GM18519 (cell line): ENCODE measurements at regions not wholly inside any gene's neighbourhood (a gene's known extent, or its start where the extent isn't known, plus 50 kb on each side); places are given as distances from the start of the nearest gene placed in this dataset.

Source experiments
- ATAC-seq: cut with Tn5 transposase; IDR thresholded peaks from one replicate; pipeline ENCODE4 v1.9.1; 2021; ENCODE audit warnings: mild to moderate bottlenecking, moderate library complexity; ENCODE audit not compliant: unreplicated experiment, low FRiP score

DNA sequence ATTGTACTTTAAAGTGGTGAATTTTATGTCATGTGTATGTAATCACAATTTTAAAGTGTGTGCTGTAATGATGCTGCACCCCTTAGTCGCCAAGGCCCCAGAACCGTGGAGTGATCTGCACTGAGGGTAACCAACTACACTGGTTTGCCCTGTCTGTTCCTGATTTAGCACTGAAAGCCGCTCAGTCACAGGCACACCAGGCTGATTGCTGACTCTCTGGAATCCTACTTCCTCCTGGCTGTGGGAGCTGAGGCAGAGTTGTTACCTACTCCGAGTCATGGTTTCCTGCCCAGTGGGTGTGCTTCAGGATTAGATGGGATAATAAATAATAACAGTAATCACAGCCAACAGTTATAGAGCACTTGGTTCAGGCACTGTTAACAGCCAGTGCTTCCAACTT is 645.4 kb downstream of the BCOR start:
- no peak for ATAC-seq

DNA sequence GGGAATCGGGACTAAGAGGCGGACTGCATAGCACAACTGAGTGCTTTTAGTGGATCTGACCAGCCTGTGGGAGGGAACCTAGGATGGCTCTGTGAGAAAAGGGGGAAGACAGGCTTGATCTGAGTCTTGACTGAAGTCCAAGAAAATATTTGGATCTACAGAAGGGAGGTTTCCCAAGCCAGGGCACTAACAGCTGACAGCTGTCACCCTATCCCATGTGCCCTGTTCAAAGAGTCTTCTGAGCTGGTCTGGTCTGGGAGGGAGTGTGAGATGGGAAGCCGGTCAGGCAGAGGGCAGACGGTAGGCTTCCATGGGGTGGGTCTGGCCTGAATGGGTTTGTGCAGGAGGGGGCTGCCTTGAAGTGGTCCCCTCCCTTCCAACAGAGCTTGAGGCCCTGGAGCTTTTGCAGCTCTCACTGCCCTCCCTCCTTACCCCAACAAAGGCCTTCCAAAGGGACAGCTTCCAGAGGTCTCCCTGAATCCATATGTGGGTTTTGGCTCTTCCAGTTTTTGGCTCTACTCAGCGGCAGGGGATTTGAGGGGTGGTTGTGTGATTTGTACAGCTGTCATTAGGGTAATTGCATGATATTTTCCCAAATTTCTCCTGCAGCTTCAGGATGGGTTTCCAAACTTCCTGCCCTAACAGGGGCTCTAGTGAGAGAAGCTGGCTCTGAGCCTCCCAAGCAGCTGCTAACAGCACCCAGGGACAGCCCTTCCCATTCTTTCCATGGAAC is 643.7 kb downstream of the BCOR start:
- no peak for ATAC-seq

DNA sequence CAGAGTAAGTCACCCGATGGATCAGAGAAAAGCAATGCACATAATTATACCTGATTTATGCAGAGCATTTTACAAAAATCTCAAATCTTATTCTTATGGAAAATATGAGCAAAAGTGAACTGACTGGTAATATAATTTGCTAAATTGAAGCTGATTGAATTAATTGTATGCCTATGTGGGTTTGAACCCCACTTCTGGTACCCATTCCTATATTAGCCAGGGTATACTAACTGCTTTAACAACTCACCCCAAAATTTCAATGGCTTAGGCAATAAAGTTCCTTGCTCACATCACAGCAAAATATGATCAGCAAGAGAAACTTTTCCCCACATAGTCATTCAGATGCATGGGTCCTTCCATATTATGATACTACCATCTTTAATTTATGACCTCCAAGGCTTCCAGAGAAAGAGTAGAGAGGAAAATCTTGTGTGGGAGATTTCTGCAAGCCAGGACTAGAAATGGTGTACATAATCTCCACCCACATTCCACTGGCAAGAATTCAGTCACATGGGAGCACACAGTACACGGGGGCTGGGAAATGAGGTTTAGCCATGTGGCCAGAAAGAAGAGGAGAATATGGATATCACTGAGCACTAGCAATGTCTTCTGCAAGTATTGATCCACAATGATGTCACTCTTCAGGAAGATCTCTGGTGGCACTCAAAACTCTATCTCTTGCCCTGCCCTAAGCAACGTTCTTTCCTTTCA is 640.7 kb downstream of the BCOR start:
- no peak for ATAC-seq

DNA sequence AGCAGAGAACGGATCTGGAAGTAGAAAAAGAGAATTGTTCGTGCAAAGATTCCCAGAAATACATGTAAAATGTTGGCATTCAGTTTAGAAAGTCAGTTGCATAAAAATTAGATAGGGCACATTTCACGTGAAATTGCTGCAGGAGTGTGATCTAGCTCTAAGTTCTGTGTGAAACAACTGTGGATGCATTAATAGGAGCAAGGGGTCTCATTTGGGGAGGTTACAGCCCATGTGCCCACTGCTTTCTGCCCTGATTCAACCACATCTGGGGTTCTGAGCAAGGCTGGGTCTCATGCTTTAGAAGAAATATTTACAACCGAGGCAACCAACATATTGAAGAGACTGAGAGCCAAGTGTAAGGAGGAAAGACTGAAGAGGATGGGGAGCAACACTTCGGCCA is 639.0 kb downstream of the BCOR start:
- no peak for ATAC-seq

DNA sequence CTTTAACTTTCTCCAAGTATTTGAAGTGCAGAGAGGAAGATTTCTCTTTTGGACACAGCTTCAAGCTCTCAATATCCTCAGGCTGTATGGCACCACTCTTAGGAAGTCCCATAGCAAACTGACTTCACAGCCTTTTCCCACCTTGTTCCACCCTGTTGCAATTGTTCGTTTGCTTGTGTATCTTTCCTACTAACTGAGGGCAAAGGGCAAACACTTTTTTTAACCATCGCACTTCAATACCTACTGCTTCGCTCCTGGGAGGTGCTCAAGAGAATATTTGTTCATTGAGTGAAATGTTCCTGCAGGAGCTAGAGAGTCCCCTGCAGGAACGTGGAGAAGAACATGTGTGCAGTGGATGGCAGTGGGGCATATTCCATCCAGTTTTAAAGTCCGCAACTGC is 638.6 kb downstream of the BCOR start:
- no peak for ATAC-seq

DNA sequence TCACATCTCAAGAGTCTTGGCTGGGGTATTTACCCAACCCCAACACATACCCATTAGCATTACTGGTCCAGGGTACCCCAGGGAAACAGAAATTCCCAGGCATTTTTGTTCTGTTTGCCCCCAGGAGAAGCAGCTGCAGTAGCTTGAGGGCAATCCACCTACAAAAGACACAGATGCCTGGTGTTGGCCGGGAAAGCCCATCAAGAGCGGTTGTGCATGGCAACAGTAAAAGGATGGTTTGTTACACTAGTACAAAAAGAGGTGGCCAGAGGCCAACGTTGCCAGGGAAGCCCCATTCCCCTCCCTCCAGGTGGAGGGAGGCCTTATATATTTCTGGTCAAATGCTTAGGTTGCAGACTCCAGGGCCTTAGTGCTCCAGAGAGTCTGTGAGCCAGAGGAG is 637.8 kb downstream of the BCOR start:
- ATAC-seq: no peak

DNA sequence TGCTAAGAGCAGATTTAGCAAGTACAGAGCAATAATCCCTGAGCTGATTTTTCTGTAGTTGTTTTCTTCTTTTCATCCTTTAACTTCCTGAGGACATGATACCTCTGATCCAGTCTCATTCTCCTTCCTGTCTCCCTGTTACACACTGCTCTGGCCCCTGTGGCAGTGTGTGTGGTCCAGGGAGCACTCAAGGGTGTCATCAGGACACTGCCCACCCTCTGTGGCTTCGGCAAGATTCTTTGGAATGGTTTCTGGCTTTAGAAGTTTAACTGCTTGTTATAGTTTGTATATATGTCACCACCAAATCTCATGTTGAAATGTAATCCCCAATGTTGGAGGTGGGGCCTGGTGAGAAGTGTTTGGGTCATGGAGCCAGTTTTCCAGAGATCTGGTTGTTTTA is 637.3 kb downstream of the BCOR start:
- ATAC-seq: no peak

DNA sequence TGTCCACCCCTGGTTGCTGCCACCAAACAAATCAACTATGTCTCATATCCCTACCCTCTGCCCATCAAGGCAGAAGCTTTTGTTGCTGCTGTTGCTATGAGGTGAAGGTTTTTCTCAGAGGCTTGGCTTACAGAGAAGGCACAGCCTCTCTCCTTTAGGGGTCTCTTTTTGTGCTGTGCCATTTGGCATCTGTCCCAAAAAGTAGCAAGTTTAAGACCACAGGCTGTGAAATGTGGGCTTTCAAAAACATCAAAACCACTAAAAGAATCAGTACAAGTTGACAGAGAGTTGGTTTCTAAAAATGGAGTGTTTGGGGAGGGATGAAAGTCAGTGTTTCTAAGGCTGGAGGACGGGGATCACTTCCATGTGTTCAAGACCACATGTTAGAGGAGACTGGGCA is 634.9 kb downstream of the BCOR start:
- no peak for ATAC-seq

DNA sequence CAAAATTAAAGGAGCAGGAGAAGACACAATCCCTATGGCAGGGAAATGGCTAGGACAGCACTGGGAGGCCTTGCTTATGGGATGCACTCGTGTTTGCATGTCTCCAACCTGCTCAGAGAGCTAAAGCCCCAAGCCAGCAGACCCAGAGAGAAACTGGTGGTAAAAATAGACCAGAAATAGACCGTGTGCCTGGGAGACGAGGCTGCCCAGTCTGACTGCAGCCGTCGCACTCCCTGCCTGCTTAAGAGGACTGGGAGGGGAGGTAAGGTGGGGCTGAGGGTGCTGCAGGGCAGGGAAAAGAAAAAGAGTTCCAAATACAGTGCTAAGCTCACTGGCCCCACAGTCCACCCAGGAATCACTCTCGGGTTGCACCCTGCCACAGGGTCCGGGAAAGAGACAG is 633.5 kb downstream of the BCOR start:
- no peak for ATAC-seq

DNA sequence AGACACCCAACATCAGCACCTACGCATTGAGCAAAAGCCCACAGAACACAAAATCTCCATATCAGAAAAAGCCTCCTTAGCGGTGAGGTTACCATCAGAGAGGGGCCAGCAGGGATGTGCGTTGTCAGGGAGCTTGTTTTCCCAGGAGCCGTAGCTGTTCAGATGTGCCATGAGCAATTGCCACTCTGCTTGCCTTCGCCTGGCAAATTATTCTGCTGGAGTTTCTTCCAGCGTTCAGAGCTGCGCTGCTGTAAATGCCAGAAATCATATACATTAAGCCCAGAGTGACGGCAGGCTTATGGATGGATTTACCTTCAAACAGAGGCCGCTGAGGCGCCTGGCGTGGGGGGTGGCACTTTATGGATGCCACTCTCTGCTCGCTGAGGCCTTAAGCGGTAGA is 632.3 kb downstream of the BCOR start:
- ATAC-seq: no peak

DNA sequence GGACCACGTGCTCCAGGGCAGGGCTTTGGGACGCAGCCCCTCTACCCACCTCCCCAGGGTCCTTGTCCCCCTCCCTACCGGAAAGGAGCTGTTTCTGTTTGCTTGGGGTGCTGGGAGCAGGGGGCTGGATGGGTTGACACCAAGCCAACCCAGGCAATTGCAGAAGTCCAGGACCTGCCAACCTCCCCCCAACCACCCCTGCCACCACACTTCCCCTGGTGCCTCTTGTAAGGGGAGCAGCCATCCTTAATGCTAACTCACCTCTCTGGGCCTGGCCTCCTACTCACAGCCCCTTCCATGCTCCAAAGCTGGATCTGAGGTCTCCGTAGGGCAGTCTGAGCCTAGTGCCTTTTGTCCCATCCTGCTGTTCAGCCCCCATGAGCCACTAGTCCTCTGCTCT is 631.9 kb downstream of the BCOR start:
- ATAC-seq: no peak

DNA sequence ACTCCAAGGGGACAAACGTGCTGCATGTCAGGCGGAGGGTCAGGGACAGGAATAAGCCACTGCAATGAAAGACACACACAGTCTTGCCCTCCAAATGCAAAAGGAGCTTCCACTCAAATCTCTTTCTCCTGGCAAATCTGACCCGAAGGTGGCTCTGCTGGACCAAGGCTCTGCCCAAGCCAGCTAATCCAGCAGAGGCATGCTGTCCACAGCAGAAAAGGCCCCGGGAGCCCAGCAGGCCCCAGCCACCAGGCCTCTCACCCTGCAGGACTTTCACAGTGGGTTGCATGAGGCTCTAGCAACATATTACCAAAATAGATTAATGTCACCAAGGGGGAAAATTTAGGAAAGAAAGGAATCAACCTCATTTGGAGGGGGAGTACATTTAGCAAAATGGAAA is 628.6 kb downstream of the BCOR start:
- ATAC-seq: no peak

DNA sequence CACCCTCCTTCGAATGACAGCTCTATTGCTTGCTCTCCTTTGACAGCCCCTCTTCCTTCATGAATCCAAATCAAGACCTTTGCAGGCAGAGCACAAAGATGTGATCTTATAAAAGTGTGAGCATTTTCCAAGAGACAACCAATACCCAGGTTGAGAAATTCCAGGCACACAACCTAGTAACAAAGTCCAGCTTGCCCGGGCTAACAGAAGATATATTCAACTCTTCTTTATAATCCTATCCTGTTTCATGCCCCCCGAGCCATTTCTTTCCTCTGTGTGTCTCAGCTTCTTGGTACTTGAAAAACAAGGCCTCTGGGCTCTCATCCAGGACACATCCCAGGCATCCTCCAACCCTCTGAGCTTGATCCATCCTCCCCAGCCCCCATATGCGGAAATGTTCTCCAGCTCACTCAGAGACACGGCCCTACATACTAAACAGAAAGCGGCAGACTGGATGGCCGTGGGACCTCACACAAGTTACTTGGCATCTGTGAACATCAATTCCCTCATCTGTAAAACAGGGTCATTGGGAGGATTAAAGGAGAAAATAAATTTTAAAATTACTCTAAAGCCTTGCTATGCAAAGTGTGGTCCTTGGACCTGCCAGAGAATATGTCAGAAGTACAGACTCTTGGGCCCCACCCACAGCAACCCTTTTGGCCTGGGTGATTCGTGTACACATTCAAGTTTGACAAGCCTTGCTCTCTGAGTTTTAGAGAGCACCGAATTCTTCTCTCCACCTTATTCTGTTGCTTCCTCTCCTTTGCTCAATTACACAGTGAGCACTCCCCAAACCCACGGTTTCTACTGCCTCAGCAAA is 627.0 kb downstream of the BCOR start:
- no peak for ATAC-seq

DNA sequence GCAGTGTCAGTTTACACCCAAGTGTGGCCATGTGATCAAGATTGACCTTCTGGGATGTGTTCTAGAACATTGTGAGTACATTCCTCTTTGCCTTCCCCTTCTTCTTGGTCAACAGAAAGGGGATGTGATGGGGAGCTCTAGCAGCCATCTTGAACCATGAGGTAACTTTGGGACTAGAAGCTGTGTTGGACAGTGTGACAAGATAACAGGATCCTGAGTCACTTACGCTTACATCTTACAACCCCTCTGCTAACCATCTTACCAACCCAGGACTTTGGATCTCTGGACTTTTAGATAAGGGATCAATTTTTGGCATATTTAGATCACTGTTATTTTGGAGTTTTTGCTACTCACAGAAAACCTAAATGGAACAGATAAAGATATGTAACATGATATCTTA is 625.6 kb downstream of the BCOR start:
- no peak for ATAC-seq

DNA sequence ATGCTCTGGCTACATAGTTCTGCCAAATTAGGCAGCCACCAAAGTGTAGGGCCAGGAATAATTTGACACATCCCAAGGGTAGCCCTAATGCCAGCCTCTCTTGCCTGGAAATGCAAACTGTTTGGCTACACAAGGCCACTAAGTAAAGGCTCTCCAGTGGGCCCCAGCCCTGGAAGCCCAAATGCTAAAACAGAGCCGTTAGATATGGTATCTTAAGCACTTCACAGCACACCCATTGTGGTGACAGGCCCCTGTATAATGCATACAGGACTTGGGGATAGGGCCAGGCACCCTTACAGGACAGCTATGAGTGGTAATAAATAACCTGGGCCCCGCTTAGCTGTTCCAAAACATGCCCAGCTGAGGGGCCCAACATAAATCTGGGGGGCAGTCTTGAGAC is 623.9 kb downstream of the BCOR start:
- no peak for ATAC-seq

DNA sequence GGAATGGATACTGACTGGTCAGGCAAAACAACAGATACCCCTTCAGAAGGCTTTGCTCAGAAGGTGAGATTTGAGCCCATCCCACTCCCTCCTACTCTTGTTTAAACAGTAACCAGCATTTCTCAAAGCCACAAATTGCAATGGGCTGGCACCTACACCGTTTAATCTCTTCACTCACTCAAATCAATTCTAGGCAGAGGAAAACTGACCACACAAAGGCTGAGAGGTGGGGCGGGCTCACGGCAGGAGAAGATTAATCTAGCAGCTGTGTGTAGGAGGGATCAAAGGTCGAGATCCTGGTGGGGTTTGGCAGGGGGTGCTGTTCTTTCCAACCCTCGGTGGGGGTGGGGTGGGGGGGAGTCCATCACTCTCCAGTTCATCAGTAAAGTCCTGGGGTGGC is 622.4 kb downstream of the BCOR start:
- no peak for ATAC-seq

DNA sequence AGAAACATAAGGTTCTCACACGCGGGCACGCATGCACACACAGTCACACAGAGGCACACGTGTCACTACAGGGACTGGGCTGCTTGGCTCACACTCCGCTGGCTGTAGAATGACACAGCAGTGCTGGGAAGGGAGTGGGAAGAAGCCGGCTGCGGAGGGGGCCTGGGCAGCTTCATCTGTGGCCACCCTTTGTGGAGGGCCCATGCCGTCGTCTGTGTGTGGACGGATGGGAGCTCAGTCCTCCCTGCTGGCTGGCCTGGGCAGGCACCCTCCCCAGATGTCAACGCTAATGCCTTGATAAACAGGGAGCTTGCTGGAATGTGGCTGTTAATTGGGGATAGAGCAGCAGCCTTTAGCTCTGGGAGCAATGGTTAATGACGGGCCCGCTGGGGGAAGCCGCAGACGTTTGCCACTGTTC is 621.1 kb downstream of the BCOR start:
- ATAC-seq: no peak

DNA sequence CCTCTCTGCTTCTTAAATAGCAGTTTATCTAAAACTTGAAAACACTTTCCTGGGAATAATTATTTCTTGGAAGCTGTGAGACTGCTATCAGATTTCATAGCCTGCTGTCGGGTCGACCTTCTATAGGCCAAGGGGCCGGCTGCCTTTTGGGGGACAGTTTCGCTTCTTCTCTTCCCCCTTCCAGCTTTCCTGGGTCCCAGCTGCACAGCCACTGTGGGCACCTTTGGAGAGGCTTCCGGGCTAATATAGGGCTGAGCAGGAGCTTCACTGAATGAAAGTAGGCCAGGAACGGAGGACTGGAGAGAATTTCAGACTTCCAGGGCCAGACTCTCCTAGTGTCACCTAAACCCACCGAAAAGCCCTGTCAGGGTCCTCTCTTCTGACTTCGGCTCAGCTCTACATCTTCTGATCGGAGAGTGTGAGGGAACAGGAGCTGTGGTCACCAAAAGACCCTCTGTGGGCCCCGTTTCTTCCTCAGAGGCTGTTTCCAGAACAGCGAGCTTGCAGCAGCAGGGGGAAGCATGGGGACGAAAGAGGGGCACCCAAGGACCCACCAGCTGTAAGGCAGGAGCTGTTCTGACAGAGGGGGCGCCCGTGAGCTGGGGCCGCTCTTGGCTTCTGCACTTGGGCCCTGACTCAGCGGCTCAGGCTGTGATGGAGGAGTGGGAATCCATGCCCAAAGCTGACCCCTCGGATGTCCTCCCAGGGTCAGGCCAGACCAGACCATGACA is 620.6 kb downstream of the BCOR start:
- ATAC-seq: no peak

DNA sequence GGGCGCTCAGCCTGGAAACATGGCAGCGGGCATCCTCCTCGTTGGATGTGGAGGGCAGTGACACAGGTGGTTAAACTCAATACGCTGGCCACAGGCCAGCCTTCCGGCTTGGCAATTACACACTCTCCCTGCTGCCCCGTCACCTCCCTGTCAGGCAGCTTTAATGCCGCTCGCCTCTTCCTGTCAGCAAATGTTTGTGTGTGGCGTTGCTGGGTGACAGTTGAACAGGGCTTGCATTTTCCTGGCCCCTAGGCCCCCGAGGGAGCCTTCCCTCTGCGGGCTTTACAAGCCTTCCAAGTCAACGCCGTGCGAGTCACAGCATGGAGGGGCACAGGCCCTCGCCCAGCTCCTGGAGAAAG is 620.0 kb downstream of the BCOR start:
- ATAC-seq: no peak

DNA sequence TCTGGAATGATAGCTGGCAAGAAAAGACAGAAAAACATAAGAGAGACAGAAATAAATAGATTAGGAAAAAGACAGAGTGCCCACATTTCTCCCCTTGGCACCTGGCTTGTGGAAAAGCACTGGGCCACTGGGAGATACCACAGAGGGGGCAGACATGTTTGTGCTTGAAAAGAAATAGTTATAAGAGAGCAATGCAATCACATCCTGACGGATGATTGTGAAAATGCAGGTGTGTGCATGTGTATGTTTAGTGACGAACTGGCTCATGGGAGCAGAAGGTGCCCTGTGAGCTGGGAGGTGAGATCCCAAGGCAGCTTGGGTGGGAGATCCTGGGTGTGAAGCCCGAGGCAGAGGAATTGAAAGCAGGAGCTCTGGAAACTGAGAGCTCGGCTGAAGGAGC is 617.9 kb downstream of the BCOR start:
- no peak for ATAC-seq

DNA sequence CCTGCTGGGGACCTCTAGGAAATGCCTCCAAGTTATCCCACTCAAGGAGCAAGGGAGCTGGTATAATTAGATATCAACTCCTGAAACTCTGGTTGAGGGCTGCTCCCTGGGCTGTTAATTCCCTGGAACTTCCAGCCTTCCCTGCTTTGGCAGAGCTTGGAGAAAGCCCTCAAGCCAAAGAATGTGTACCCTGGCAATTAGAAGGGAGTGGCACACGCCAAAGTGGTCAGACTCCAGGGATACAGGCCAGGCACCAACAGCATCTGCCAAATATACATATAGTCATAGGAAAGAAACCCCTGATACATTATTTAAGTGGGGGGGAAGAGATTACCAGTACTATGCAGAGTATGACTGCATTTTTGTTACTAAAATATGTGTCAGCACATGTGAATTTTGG is 616.8 kb downstream of the BCOR start:
- ATAC-seq: no peak
